Smooth muscle cell (in vitro differentiated cells): ENCODE measurements at regions not wholly inside any gene's neighbourhood (a gene's known extent, or its start where the extent isn't known, plus 50 kb on each side); places are given as distances from the start of the nearest gene placed in this dataset.

Source experiments
- DNase-seq: peaks from one replicate; lab custom pipeline; 2025; ENCODE audit not compliant: unreplicated experiment; lab: John Stamatoyannopoulos, UW
- H2AFZ ChIP-seq: fragments of 200-600 bp; sonication (generic); 2 replicates; pipeline ENCODE4 v1.6.0; 2016; ENCODE audit warnings: antibody characterized with exemption, low read depth, mild to moderate bottlenecking
- H3F3A ChIP-seq: fragments of 200-600 bp; sonication (generic); 2 replicates; pipeline ENCODE4 v1.6.0; 2017; ENCODE audit warnings: antibody characterized with exemption, low read depth
- H3K27ac ChIP-seq: fragments of 200-600 bp; sonication (generic); 2 replicates; pipeline ENCODE4 v1.5.1; 2016; ENCODE audit warnings: low read depth, mild to moderate bottlenecking
- H3K27me3 ChIP-seq: fragments of 200-600 bp; sonication (generic); 2 replicates; pipeline ENCODE4 v1.6.1; 2016; ENCODE audit warnings: low read depth, mild to moderate bottlenecking
- H3K36me3 ChIP-seq: fragments of 200-600 bp; sonication (generic); 2 replicates; pipeline ENCODE4 v1.5.1; 2016; ENCODE audit warnings: low read depth
- H3K4me1 ChIP-seq: fragments of 200-600 bp; sonication (generic); 2 replicates; pipeline ENCODE4 v1.5.1; 2016; ENCODE audit warnings: low read depth
- H3K4me2 ChIP-seq: fragments of 200-600 bp; sonication (generic); 2 replicates; pipeline ENCODE4 v1.6.0; 2016; ENCODE audit warnings: mild to moderate bottlenecking
- H3K4me3 ChIP-seq: fragments of 200-600 bp; sonication (generic); 2 replicates; pipeline ENCODE4 v1.5.1; 2016; ENCODE audit warnings: mild to moderate bottlenecking
- H3K79me2 ChIP-seq: fragments of 200-600 bp; sonication (generic); 2 replicates; pipeline ENCODE4 v1.6.0; 2016; ENCODE audit warnings: low read depth, mild to moderate bottlenecking
- H3K9ac ChIP-seq: fragments of 200-600 bp; sonication (generic); 2 replicates; pipeline ENCODE4 v1.6.0; 2016; ENCODE audit warnings: low read depth
- H3K9me3 ChIP-seq: fragments of 200-600 bp; sonication (generic); replicated peaks from 2 replicates; pipeline ENCODE4 v1.5.1; 2016; ENCODE audit warnings: low read depth
- H4K20me1 ChIP-seq: fragments of 200-600 bp; sonication (generic); 2 replicates; pipeline ENCODE4 v1.6.0; 2016; ENCODE audit warnings: low read depth
- CTCF ChIP-seq: fragments of 200-600 bp; sonication (generic); IDR thresholded peaks from 2 replicates; pipeline ENCODE4 v1.5.1; 2017; ENCODE audit warnings: borderline replicate concordance, mild to moderate bottlenecking, antibody characterized with exemption; ENCODE audit not compliant: insufficient read depth, poor library complexity, severe bottlenecking
- WGBS: methylation state at CpG from one replicate; pipeline ENCODE4 v1.1.7; 2016; ENCODE audit warnings: low lambda C conversion rate; 5-methylcytosine and 5-hydroxymethylcytosine counted together

GRCh38 chr1:241447031-241447644, 72.4 kb downstream of the FH start:
- H3K9ac ChIP-seq = no peak overlapping the region
- H2AFZ ChIP-seq = no peak overlapping the region
- H4K20me1 ChIP-seq = no peaks in the 10 kb centered on the region
- no peaks in the 10 kb centered on the region for H3F3A ChIP-seq
- H3K4me1 ChIP-seq = no peaks in the 10 kb centered on the region
- H3K36me3 ChIP-seq = no peaks in the 10 kb centered on the region
- DNase-seq = no peak
- H3K4me3 ChIP-seq = no peak overlapping the region
- no peaks in the 10 kb centered on the region for H3K9me3 ChIP-seq
- TF ChIP-seq CTCF = no peak
- no peak overlapping the region for H3K4me2 ChIP-seq
- H3K27me3 ChIP-seq = no peaks in the 10 kb centered on the region
- 38% methylated on average over 2 of the region's 2 CpGs for WGBS
- no peaks in the 10 kb centered on the region for H3K79me2 ChIP-seq
- no peak overlapping the region for H3K27ac ChIP-seq

- Histone ChIP-seq H4K20me1 (no peaks in the 10 kb centered on the region), H3K4me3 (no peak overlapping the region), H3K27me3 (no peaks in the 10 kb centered on the region), H3K9ac (no peak overlapping the region), H3F3A (no peaks in the 10 kb centered on the region), H3K9me3 (no peaks in the 10 kb centered on the region), H3K79me2 (no peaks in the 10 kb centered on the region), H3K36me3 (no peaks in the 10 kb centered on the region), H3K27ac (no peak overlapping the region), H3K4me2 (no peak overlapping the region), H2AFZ (no peak overlapping the region), H3K4me1 (no peaks in the 10 kb centered on the region)
- DNase-seq = no peak
- 53% methylated on average over 3 of the region's 3 CpGs for WGBS
- no peak for TF ChIP-seq CTCF
Measured at GRCh38 chr1:241444836-241445235, 74.7 kb downstream of the FH start.

- Histone ChIP-seq H3K27me3 (no peaks in the 10 kb centered on the region), H3K36me3 (no peaks in the 10 kb centered on the region), H3K79me2 (no peaks in the 10 kb centered on the region), H3K9me3 (no peaks in the 10 kb centered on the region), H2AFZ (no peak overlapping the region), H4K20me1 (no peaks in the 10 kb centered on the region), H3F3A (no peaks in the 10 kb centered on the region), H3K4me3 (no peak overlapping the region), H3K9ac (no peak overlapping the region), H3K27ac (no peak overlapping the region), H3K4me2 (no peak overlapping the region), H3K4me1 (no peaks in the 10 kb centered on the region)
- TF ChIP-seq CTCF = no peak
- WGBS = 91% methylated on average over 2 of the region's 2 CpGs
- no peak for DNase-seq
Measured at GRCh38 chr1:241443561-241443960, 76.0 kb downstream of the FH start.

GRCh38 chr1:241442686-241443085, 76.9 kb downstream of the FH start:
- no peak overlapping the region for H2AFZ ChIP-seq
- H3K27me3 ChIP-seq = no peaks in the 10 kb centered on the region
- H3K9me3 ChIP-seq = no peaks in the 10 kb centered on the region
- H3K27ac ChIP-seq = no peak overlapping the region
- no peak overlapping the region for H3K4me3 ChIP-seq
- H3K36me3 ChIP-seq = no peaks in the 10 kb centered on the region
- no peak for TF ChIP-seq CTCF
- H4K20me1 ChIP-seq = no peaks in the 10 kb centered on the region
- no peaks in the 10 kb centered on the region for H3K79me2 ChIP-seq
- DNase-seq = no peak
- WGBS = 89% methylated on average over 4 of the region's 4 CpGs
- no peaks in the 10 kb centered on the region for H3F3A ChIP-seq
- no peak overlapping the region for H3K4me2 ChIP-seq
- H3K4me1 ChIP-seq = no peaks in the 10 kb centered on the region
- no peak overlapping the region for H3K9ac ChIP-seq
